GM23338 (cell line): ENCODE measurements at regions not wholly inside any gene's neighbourhood (a gene's known extent, or its start where the extent isn't known, plus 50 kb on each side); places are given as distances from the start of the nearest gene placed in this dataset.

Source experiments
- ATAC-seq: fragments of 200-7000 bp; cut with Tn5 transposase; 3 replicates; pipeline ENCODE4 v1.9.1; 2020
- DNase-seq: peaks from one replicate; pipeline ENCODE4 v3.0.0-alpha.2; 2015; ENCODE audit warnings: low spot score
- H2AFZ ChIP-seq: fragments of 200-600 bp; sonication (generic); 2 replicates; pipeline ENCODE4 v1.8.0; 2016; ENCODE audit warnings: antibody characterized with exemption, mild to moderate bottlenecking, moderate library complexity
- H3F3A ChIP-seq: fragments of 200-600 bp; sonication (generic); replicated peaks from 2 replicates; pipeline ENCODE4 v1.8.0; 2017; ENCODE audit warnings: antibody characterized with exemption, mixed run types, low read depth
- H3K27ac ChIP-seq: fragments of 200-600 bp; sonication (generic); 2 replicates; pipeline ENCODE4 v1.6.1; 2016; ENCODE audit warnings: low read depth
- H3K27me3 ChIP-seq: fragments of 200-600 bp; sonication (generic); 2 replicates; pipeline ENCODE4 v1.8.0; 2016; ENCODE audit warnings: mild to moderate bottlenecking, mixed run types, moderate library complexity; ENCODE audit not compliant: insufficient read depth
- H3K36me3 ChIP-seq: fragments of 200-600 bp; sonication (generic); 2 replicates; pipeline ENCODE4 v1.8.0; 2016; ENCODE audit warnings: mild to moderate bottlenecking; ENCODE audit not compliant: insufficient read depth
- H3K4me1 ChIP-seq: fragments of 200-600 bp; sonication (generic); 2 replicates; pipeline ENCODE4 v1.8.0; 2016; ENCODE audit warnings: mild to moderate bottlenecking, moderate library complexity; ENCODE audit not compliant: insufficient read depth
- H3K4me2 ChIP-seq: fragments of 200-600 bp; sonication (generic); 2 replicates; pipeline ENCODE4 v1.7.1; 2017; ENCODE audit warnings: mixed run types
- H3K4me3 ChIP-seq: fragments of 200-600 bp; sonication (generic); 2 replicates; pipeline ENCODE4 v1.6.1; 2016; ENCODE audit warnings: mixed run types
- H3K79me2 ChIP-seq: fragments of 200-600 bp; sonication (generic); replicated peaks from 2 replicates; pipeline ENCODE4 v1.8.0; 2017; ENCODE audit warnings: mild to moderate bottlenecking; ENCODE audit not compliant: insufficient read depth
- H3K9me2 ChIP-seq: fragments of 200-600 bp; sonication (generic); 2 replicates; pipeline ENCODE4 v1.8.0; 2017; ENCODE audit not compliant: insufficient read depth
- H4K20me1 ChIP-seq: fragments of 200-600 bp; sonication (generic); replicated peaks from 2 replicates; pipeline ENCODE4 v1.8.0; 2017; ENCODE audit warnings: mild to moderate bottlenecking; ENCODE audit not compliant: insufficient read depth
- H3K27ac Mint-ChIP-seq: 2 replicates; pipeline ENCODE4 v1.8.0; 2020; ENCODE audit warnings: inconsistent platforms, mild to moderate bottlenecking, moderate library complexity, mixed read lengths
- H3K27me3 Mint-ChIP-seq: 3 replicates; pipeline ENCODE4 v1.8.0; 2022; ENCODE audit warnings: low read depth, mild to moderate bottlenecking, moderate library complexity, mixed read lengths, inconsistent platforms; ENCODE audit not compliant: insufficient read depth, poor library complexity
- H3K36me3 Mint-ChIP-seq: 3 replicates; pipeline ENCODE4 v1.8.0; 2021; ENCODE audit warnings: low read depth, mild to moderate bottlenecking, inconsistent platforms, moderate library complexity, mixed read lengths
- H3K4me1 Mint-ChIP-seq: 3 replicates; pipeline ENCODE4 v1.8.0; 2020; ENCODE audit warnings: mild to moderate bottlenecking, inconsistent platforms, mixed read lengths
- H3K4me3 Mint-ChIP-seq: 3 replicates; pipeline ENCODE4 v1.8.0; 2021; ENCODE audit warnings: moderate library complexity, mild to moderate bottlenecking, inconsistent platforms, mixed read lengths
- H3K9me3 Mint-ChIP-seq: 3 replicates; pipeline ENCODE4 v1.8.0; 2020; ENCODE audit warnings: moderate library complexity, mild to moderate bottlenecking, inconsistent platforms, mixed read lengths
- CREB1 ChIP-seq: fragments of 250-450 bp; sonication (Bioruptor Pico); IDR thresholded peaks from 2 replicates; pipeline ENCODE4 v1.5.0; 2020; ENCODE audit warnings: low read depth, mild to moderate bottlenecking, moderate library complexity
- CTCF ChIP-seq, 2 experiments: fragments of 200-600 bp in 1 of 2; sonication (generic) in 1 of 2; conservative IDR thresholded peaks; 2 replicates each; pipeline versions ENCODE4 v1.5.1 to v1.6.1; 2016 to 2017; ENCODE audit warnings: antibody characterized with exemption in 2 of 2, low read depth in 2 of 2, mild to moderate bottlenecking in 2 of 2, moderate library complexity in 1 of 2
- JUNB ChIP-seq: IDR thresholded peaks from one replicate; pipeline ENCODE4 v1.6.1; 2016; ENCODE audit warnings: antibody characterized with exemption; ENCODE audit not compliant: unreplicated experiment
- POLR2AphosphoS5 ChIP-seq: IDR thresholded peaks from 2 replicates; pipeline ENCODE4 v1.6.1; 2016; ENCODE audit warnings: antibody characterized with exemption, low read depth
- REST ChIP-seq: IDR thresholded peaks from one replicate; pipeline ENCODE4 v1.6.1; 2018; ENCODE audit warnings: antibody characterized with exemption; ENCODE audit not compliant: unreplicated experiment
- STAT1 ChIP-seq: IDR thresholded peaks from one replicate; pipeline ENCODE4 v1.6.1; 2016; ENCODE audit warnings: antibody characterized with exemption; ENCODE audit not compliant: unreplicated experiment
- TF ChIP-seq, protein P1 (sequence below): fragments of 250-450 bp; sonication (Bioruptor Pico); IDR thresholded peaks from 2 replicates; pipeline ENCODE4 v1.5.0; 2020; ENCODE audit warnings: mild to moderate bottlenecking, moderate library complexity

DNA sequence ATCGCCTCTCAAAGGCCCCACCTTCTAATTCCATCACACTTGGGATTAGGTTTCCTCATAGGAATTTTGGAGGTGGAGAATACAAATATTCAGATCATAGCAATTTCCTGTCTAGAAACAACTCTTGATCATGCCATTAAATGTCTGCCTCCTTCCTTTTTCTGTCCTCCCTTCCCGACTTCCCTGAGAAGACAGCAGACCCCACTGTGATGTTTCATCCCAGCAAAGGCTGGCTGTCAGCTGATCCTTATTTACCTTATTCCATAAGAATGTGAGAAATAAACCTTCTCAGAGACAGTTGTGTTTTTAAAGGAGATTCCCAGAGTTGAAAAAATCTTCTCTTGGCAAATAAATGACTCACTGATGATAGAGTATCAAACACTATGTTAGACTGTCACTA, 133.9 kb downstream of the TDRD15 start:
- no peak overlapping the region for H3K27ac Mint-ChIP-seq
- no peak overlapping the region for H2AFZ ChIP-seq
- no peaks in the 10 kb centered on the region for H3K9me2 ChIP-seq
- peaks cover 24% of the 10 kb centered on the region for H3K4me1 Mint-ChIP-seq
- H3K27me3 ChIP-seq = no peaks in the 10 kb centered on the region
- no peak overlapping the region for H3K27ac ChIP-seq
- H3K79me2 ChIP-seq = no peaks in the 10 kb centered on the region
- H3K27me3 Mint-ChIP-seq = peaks cover 4% of the 10 kb centered on the region
- no peak overlapping the region for H3K4me3 Mint-ChIP-seq
- no peaks in the 10 kb centered on the region for H3F3A ChIP-seq
- H4K20me1 ChIP-seq = no peaks in the 10 kb centered on the region
- no peak for ATAC-seq
- TF ChIP-seq POLR2AphosphoS5 = no peak
- TF ChIP-seq, protein P1, sequence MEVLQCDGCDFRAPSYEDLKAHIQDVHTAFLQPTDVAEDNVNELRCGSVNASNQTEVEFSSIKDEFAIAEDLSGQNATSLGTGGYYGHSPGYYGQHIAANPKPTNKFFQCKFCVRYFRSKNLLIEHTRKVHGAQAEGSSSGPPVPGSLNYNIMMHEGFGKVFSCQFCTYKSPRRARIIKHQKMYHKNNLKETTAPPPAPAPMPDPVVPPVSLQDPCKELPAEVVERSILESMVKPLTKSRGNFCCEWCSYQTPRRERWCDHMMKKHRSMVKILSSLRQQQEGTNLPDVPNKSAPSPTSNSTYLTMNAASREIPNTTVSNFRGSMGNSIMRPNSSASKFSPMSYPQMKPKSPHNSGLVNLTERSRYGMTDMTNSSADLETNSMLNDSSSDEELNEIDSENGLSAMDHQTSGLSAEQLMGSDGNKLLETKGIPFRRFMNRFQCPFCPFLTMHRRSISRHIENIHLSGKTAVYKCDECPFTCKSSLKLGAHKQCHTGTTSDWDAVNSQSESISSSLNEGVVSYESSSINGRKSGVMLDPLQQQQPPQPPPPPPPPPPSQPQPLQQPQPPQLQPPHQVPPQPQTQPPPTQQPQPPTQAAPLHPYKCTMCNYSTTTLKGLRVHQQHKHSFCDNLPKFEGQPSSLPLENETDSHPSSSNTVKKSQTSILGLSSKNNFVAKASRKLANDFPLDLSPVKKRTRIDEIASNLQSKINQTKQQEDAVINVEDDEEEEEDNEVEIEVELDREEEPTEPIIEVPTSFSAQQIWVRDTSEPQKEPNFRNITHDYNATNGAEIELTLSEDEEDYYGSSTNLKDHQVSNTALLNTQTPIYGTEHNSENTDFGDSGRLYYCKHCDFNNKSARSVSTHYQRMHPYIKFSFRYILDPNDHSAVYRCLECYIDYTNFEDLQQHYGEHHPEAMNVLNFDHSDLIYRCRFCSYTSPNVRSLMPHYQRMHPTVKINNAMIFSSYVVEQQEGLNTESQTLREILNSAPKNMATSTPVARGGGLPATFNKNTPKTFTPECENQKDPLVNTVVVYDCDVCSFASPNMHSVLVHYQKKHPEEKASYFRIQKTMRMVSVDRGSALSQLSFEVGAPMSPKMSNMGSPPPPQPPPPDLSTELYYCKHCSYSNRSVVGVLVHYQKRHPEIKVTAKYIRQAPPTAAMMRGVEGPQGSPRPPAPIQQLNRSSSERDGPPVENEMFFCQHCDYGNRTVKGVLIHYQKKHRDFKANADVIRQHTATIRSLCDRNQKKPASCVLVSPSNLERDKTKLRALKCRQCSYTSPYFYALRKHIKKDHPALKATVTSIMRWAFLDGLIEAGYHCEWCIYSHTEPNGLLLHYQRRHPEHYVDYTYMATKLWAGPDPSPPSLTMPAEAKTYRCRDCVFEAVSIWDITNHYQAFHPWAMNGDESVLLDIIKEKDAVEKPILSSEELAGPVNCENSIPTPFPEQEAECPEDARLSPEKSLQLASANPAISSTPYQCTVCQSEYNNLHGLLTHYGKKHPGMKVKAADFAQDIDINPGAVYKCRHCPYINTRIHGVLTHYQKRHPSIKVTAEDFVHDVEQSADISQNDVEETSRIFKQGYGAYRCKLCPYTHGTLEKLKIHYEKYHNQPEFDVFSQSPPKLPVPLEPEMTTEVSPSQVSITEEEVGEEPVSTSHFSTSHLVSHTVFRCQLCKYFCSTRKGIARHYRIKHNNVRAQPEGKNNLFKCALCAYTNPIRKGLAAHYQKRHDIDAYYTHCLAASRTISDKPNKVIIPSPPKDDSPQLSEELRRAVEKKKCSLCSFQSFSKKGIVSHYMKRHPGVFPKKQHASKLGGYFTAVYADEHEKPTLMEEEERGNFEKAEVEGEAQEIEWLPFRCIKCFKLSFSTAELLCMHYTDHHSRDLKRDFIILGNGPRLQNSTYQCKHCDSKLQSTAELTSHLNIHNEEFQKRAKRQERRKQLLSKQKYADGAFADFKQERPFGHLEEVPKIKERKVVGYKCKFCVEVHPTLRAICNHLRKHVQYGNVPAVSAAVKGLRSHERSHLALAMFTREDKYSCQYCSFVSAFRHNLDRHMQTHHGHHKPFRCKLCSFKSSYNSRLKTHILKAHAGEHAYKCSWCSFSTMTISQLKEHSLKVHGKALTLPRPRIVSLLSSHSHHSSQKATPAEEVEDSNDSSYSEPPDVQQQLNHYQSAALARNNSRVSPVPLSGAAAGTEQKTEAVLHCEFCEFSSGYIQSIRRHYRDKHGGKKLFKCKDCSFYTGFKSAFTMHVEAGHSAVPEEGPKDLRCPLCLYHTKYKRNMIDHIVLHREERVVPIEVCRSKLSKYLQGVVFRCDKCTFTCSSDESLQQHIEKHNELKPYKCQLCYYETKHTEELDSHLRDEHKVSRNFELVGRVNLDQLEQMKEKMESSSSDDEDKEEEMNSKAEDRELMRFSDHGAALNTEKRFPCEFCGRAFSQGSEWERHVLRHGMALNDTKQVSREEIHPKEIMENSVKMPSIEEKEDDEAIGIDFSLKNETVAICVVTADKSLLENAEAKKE (CRISPR knock-in tag) = no peak
- TF ChIP-seq STAT1 = no peak
- TF ChIP-seq REST = no peak
- TF ChIP-seq JUNB = no peak
- TF ChIP-seq CTCF (conservative IDR thresholded peaks at IDR 0.05; ENCODE audit: low read depth in 2 of 2) = no peak
- no peak for TF ChIP-seq CREB1
- DNase-seq = no peak
- no peak overlapping the region for H3K4me3 ChIP-seq
- no peaks in the 10 kb centered on the region for H3K36me3 ChIP-seq
- H3K36me3 Mint-ChIP-seq = no peaks in the 10 kb centered on the region
- H3K4me1 ChIP-seq = no peaks in the 10 kb centered on the region
- H3K9me3 Mint-ChIP-seq = no peaks in the 10 kb centered on the region
- no peak overlapping the region for H3K4me2 ChIP-seq
